ENCODE measurements at regions not wholly inside any gene's neighbourhood (a gene's known extent, or its start where the extent isn't known, plus 50 kb on each side); places are given as distances from the start of the nearest gene placed in this dataset.

DNA sequence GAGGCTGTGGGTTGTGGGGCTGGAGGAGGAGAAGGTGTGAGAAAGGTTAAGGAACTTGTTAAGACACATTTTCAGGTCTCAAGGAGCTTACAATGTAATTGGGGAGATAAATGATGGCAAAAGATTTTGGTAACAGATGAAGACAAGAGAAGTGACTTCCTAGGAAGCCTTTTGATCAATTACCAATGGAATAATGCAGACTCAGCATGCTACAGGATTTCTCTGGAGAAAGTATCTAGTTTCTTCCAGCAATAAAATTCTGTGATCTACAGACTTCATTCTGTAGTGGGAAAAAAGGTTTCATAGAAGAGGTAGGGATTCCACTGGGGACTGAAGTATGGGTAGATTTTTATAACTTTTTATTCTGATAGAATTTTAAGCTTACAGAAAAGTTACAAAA lies 184.2 kb upstream of the RHOBTB1 start (continued):
- no peak for TF ChIP-seq SOX15 (CRISPR knock-in tag; IDR thresholded peaks at IDR 0.05)
- no peak for TF ChIP-seq ZNF317 (CRISPR knock-in tag; IDR thresholded peaks at IDR 0.05; ENCODE audit: borderline replicate concordance, low read depth)
- no peak for TF ChIP-seq FOXJ3 (CRISPR knock-in tag; IDR thresholded peaks at IDR 0.05; ENCODE audit: borderline replicate concordance)

DNA sequence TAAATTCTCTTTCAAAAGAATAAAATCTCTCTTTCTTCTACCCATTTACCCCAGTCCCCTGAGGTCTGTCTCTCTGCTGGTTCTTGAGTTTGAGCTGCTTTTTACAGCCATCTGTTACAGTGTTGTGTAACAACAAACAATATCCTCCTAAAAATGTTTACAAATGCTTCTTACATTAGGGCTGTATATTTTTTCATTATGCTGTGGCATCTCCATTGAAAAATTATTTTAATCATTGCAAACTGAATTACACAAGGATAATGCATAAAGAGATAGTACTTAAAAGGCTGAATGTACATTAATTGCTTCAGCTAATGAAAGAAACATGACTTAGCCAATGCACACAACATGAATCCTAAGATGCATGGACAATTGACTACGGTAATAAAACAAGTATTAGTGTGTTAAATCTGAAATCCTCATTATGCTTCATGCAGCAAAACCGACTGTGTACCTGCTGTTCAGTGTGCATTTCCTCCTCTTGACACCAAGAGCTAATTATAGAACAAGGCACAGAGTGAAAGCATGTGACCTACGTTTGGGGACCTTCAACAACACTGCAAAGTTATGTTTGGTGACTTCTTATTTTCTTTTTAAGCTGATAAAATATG lies 181.7 kb upstream of the RHOBTB1 start:
- no peak for DNase-seq (ENCODE audit: low spot score)
- Mint-ChIP-seq H3K4me1 (peaks cover 8% of the 10 kb centered on the region), H3K9me3 (no peaks in the 10 kb centered on the region), H3K27me3 (ENCODE audit: low read depth) (no peaks in the 10 kb centered on the region), H3K4me3 (no peak overlapping the region), H3K36me3 (no peaks in the 10 kb centered on the region), H3K27ac (no peak overlapping the region)
- CTCF ChIA-PET, result no interaction called here
- POLR2A ChIA-PET, result no interaction called here
- TF ChIP-seq, protein P1, sequence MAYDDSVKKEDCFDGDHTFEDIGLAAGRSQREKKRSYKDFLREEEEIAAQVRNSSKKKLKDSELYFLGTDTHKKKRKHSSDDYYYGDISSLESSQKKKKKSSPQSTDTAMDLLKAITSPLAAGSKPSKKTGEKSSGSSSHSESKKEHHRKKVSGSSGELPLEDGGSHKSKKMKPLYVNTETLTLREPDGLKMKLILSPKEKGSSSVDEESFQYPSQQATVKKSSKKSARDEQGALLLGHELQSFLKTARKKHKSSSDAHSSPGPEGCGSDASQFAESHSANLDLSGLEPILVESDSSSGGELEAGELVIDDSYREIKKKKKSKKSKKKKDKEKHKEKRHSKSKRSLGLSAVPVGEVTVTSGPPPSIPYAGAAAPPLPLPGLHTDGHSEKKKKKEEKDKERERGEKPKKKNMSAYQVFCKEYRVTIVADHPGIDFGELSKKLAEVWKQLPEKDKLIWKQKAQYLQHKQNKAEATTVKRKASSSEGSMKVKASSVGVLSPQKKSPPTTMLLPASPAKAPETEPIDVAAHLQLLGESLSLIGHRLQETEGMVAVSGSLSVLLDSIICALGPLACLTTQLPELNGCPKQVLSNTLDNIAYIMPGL (CRISPR knock-in tag; IDR thresholded peaks at IDR 0.05), result no peak
- TF ChIP-seq ZNF396 (CRISPR knock-in tag; IDR thresholded peaks at IDR 0.05; ENCODE audit: borderline replicate concordance) (no peak), ZBTB21 (CRISPR knock-in tag; IDR thresholded peaks at IDR 0.05; ENCODE audit: borderline replicate concordance) (no peak), TEAD4 (CRISPR knock-in tag; IDR thresholded peaks at IDR 0.05) (no peak), ZNF423 (CRISPR knock-in tag; IDR thresholded peaks at IDR 0.05) (no peak), RORB (CRISPR knock-in tag; IDR thresholded peaks at IDR 0.05) (no peak)
- TF ChIP-seq, protein P2, sequence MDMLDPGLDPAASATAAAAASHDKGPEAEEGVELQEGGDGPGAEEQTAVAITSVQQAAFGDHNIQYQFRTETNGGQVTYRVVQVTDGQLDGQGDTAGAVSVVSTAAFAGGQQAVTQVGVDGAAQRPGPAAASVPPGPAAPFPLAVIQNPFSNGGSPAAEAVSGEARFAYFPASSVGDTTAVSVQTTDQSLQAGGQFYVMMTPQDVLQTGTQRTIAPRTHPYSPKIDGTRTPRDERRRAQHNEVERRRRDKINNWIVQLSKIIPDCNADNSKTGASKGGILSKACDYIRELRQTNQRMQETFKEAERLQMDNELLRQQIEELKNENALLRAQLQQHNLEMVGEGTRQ (CRISPR knock-in tag; IDR thresholded peaks at IDR 0.05), result no peak
- TF ChIP-seq, protein P3, sequence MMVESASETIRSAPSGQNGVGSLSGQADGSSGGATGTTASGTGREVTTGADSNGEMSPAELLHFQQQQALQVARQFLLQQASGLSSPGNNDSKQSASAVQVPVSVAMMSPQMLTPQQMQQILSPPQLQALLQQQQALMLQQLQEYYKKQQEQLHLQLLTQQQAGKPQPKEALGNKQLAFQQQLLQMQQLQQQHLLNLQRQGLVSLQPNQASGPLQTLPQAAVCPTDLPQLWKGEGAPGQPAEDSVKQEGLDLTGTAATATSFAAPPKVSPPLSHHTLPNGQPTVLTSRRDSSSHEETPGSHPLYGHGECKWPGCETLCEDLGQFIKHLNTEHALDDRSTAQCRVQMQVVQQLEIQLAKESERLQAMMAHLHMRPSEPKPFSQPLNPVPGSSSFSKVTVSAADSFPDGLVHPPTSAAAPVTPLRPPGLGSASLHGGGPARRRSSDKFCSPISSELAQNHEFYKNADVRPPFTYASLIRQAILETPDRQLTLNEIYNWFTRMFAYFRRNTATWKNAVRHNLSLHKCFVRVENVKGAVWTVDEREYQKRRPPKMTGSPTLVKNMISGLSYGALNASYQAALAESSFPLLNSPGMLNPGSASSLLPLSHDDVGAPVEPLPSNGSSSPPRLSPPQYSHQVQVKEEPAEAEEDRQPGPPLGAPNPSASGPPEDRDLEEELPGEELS (CRISPR knock-in tag; IDR thresholded peaks at IDR 0.05), result no peak
- no peak for ATAC-seq

DNA sequence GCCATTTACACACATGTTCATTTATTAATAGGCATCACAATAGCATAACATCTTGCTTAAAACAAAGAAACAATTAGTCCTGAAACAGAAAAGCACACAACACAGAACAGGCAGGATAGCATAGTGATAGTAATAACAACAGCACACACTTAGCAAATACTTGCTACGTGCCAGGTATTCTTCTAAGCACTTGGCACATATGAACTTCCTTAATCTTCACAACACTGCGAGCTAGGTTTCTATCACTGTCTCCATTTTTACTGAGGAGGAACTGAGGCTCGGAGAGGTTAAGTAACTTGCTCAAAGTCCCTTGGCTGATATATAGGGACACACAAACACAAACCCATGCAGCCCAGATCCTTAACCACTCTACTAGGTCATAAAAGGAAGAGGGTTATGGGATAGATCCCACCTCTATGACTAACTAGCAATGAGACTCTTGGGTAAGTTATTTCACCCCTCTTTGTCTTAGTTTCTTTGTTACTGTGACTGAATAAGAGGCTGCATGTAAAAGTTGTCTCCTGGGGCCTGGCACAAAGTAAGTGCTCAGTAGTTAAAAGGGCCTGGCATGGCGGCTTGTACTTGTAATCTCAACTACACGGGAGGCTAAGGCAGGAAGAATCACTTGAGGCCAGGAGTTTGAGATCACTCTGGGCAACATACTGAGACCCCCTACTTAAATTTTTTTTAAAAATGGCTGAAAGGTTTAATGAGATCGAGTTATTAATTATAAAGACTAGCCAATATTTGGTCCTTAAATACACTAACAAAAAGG lies 181.0 kb upstream of the RHOBTB1 start:
- Mint-ChIP-seq H3K36me3 (no peaks in the 10 kb centered on the region), H3K27ac (no peak overlapping the region), H3K27me3 (ENCODE audit: low read depth) (no peaks in the 10 kb centered on the region), H3K4me1 (peaks cover 1% of the 10 kb centered on the region), H3K9me3 (no peaks in the 10 kb centered on the region), H3K4me3 (no peak overlapping the region)
- ATAC-seq (no peak), DNase-seq (ENCODE audit: low spot score) (no peak)
- ChIA-PET POLR2A (no interaction called here), CTCF (no interaction called here)
- TF ChIP-seq, protein P4, sequence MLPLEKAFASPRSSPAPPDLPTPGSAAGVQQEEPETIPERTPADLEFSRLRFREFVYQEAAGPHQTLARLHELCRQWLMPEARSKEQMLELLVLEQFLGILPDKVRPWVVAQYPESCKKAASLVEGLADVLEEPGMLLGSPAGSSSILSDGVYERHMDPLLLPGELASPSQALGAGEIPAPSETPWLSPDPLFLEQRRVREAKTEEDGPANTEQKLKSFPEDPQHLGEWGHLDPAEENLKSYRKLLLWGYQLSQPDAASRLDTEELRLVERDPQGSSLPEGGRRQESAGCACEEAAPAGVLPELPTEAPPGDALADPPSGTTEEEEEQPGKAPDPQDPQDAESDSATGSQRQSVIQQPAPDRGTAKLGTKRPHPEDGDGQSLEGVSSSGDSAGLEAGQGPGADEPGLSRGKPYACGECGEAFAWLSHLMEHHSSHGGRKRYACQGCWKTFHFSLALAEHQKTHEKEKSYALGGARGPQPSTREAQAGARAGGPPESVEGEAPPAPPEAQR (CRISPR knock-in tag; IDR thresholded peaks at IDR 0.05), result no peak
- TF ChIP-seq ZNF232 (CRISPR knock-in tag; IDR thresholded peaks at IDR 0.05), result no peak
- no peak for TF ChIP-seq JUN (CRISPR knock-in tag; IDR thresholded peaks at IDR 0.05)
- TF ChIP-seq ZNF416 (CRISPR knock-in tag; IDR thresholded peaks at IDR 0.05), result no peak
- TF ChIP-seq, protein P5, sequence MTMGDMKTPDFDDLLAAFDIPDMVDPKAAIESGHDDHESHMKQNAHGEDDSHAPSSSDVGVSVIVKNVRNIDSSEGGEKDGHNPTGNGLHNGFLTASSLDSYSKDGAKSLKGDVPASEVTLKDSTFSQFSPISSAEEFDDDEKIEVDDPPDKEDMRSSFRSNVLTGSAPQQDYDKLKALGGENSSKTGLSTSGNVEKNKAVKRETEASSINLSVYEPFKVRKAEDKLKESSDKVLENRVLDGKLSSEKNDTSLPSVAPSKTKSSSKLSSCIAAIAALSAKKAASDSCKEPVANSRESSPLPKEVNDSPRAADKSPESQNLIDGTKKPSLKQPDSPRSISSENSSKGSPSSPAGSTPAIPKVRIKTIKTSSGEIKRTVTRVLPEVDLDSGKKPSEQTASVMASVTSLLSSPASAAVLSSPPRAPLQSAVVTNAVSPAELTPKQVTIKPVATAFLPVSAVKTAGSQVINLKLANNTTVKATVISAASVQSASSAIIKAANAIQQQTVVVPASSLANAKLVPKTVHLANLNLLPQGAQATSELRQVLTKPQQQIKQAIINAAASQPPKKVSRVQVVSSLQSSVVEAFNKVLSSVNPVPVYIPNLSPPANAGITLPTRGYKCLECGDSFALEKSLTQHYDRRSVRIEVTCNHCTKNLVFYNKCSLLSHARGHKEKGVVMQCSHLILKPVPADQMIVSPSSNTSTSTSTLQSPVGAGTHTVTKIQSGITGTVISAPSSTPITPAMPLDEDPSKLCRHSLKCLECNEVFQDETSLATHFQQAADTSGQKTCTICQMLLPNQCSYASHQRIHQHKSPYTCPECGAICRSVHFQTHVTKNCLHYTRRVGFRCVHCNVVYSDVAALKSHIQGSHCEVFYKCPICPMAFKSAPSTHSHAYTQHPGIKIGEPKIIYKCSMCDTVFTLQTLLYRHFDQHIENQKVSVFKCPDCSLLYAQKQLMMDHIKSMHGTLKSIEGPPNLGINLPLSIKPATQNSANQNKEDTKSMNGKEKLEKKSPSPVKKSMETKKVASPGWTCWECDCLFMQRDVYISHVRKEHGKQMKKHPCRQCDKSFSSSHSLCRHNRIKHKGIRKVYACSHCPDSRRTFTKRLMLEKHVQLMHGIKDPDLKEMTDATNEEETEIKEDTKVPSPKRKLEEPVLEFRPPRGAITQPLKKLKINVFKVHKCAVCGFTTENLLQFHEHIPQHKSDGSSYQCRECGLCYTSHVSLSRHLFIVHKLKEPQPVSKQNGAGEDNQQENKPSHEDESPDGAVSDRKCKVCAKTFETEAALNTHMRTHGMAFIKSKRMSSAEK (CRISPR knock-in tag; IDR thresholded peaks at IDR 0.05; ENCODE audit: borderline replicate concordance), result no peak
- TF ChIP-seq, protein P3 (CRISPR knock-in tag; IDR thresholded peaks at IDR 0.05), result no peak
- TF ChIP-seq GRHL2 (CRISPR knock-in tag; IDR thresholded peaks at IDR 0.05; ENCODE audit: insufficient replicate concordance, severe bottlenecking), result no peak
